ENCODE measurements at regions not wholly inside any gene's neighbourhood (a gene's known extent, or its start where the extent isn't known, plus 50 kb on each side); places are given as distances from the start of the nearest gene placed in this dataset.

- Histone ChIP-seq H3K56ac (ENCODE audit: insufficient read length, low read depth, low read length) (no peak overlapping the region), H3K27me3 (ENCODE audit: insufficient read depth, low read length) (no peaks in the 10 kb centered on the region), H3T11ph (ENCODE audit: low read length) (no peak overlapping the region), H3K9ac (ENCODE audit: extremely low read depth, insufficient read length, low read length) (no peak overlapping the region), H3K14ac (ENCODE audit: insufficient read depth, low read length) (no peak overlapping the region), H4K5ac (ENCODE audit: insufficient read length, low read depth, low read length) (no peak overlapping the region), H3K79me1 (ENCODE audit: insufficient read depth, low read depth, low read length, poor library complexity, severe bottlenecking) (no peaks in the 10 kb centered on the region), H3K9me3 (ENCODE audit: control insufficient read depth, low read depth, low read length) (no peaks in the 10 kb centered on the region), H2BK15ac (ENCODE audit: low read depth, low read length) (no peak overlapping the region), H2BK20ac (ENCODE audit: low read depth, low read length, poor library complexity, severe bottlenecking) (no peak overlapping the region), H3K4me1 (ENCODE audit: insufficient read depth, low read length) (no peaks in the 10 kb centered on the region), H2BK12ac (ENCODE audit: insufficient read length, low read depth, low read length) (no peak overlapping the region), H3K79me2 (ENCODE audit: insufficient read depth, low read length) (no peaks in the 10 kb centered on the region), H2AK5ac (ENCODE audit: insufficient read length, low read length) (no peak overlapping the region), H2BK5ac (ENCODE audit: insufficient read length, low read length) (no peak overlapping the region), H3K4me2 (ENCODE audit: insufficient read depth, insufficient read length, low read length) (no peak overlapping the region), H3K18ac (ENCODE audit: insufficient read length, low read depth, low read length) (no peak overlapping the region), H3K23me2 (ENCODE audit: insufficient read length, low read depth, low read length, poor library complexity, severe bottlenecking) (no peaks in the 10 kb centered on the region), H2BK120ac (ENCODE audit: low read depth, low read length, poor library complexity, severe bottlenecking) (no peak overlapping the region), H4K20me1 (ENCODE audit: control insufficient read depth, insufficient read depth, insufficient read length) (no peaks in the 10 kb centered on the region), H4K91ac (ENCODE audit: insufficient read length, low read depth, low read length) (no peak overlapping the region), H3K23ac (ENCODE audit: insufficient read length, low read depth, low read length) (no peak overlapping the region), H3K27ac (ENCODE audit: insufficient read length, low read depth, low read length) (no peak overlapping the region), H3K4ac (ENCODE audit: low read depth, low read length) (no peak overlapping the region), H2AFZ (ENCODE audit: low read length) (no peak overlapping the region), H4K8ac (replicated peaks; ENCODE audit: insufficient read length, low read depth, low read length) (no peak overlapping the region)
- H3K4me1 Mint-ChIP-seq, result peaks cover 3 to 4% of the 10 kb centered on the region in 2 experiments; a peak in 2 of 4 replicates
- no peaks in the 10 kb centered on the region for H3K27me3 Mint-ChIP-seq (ENCODE audit: low read depth)
- no peaks in the 10 kb centered on the region for H3K9me3 Mint-ChIP-seq
- H3K4me3 Mint-ChIP-seq, result no peak overlapping the region
- no peak overlapping the region for H3K27ac Mint-ChIP-seq
- no CpG with 5 or more reads among the region's 6 CpGs for WGBS (ENCODE audit: extremely low coverage, insufficient read length, low lambda C conversion rate)
- DNase-seq, result peak; percentile 46
- H3K36me3 Mint-ChIP-seq (ENCODE audit: insufficient read depth in 1 of 3, low read depth in 3 of 3), result no peaks in the 10 kb centered on the region
- TF ChIP-seq CTCF (conservative IDR thresholded peaks at IDR 0.05), result peak; percentile 72
These were observed 107.7 kb upstream of the CAND1 start for GRCh38 chr12:67161322-67161918.
